ENCODE measurements at regions not wholly inside any gene's neighbourhood (a gene's known extent, or its start where the extent isn't known, plus 50 kb on each side); places are given as distances from the start of the nearest gene placed in this dataset.
"Not testable (repeated sequence)": the region's sequence is repeated elsewhere in the genome, so short reads cannot be mapped to it uniquely, and the experiment has no call there.

GRCh38 chr15:70588613-70589012 lies 174.7 kb downstream of the UACA start:
- Mint-ChIP-seq H3K27me3 (ENCODE audit: low read depth in 2 of 2) (peaks cover 24 to 41% of the 10 kb centered on the region in 2 donors), H3K4me1 (peaks cover 21 to 26% of the 10 kb centered on the region in 2 donors), H3K27ac (no peak overlapping the region), H3K36me3 (peaks cover under 1% of the 10 kb centered on the region), H3K9me3 (no peaks in the 10 kb centered on the region), H3K4me3 (no peak overlapping the region)
- peaks cover 10% of the 10 kb centered on the region for H3K27me3 ChIP-seq (ENCODE audit: control insufficient read depth, insufficient read depth, low read length)
- ATAC-seq: no peak
- no peak for TF ChIP-seq CTCF (IDR thresholded peaks at IDR 0.05)
- H3K4me1 ChIP-seq (ENCODE audit: control insufficient read depth, insufficient read depth, low read length): peaks cover 10% of the 10 kb centered on the region
- no peak overlapping the region for H3K4me3 ChIP-seq (ENCODE audit: low read length)
- no peaks in the 10 kb centered on the region for H3K9me3 ChIP-seq (ENCODE audit: control insufficient read depth, insufficient read depth, low read length)
- 90% methylated on average over 4 of the region's 4 CpGs for WGBS (ENCODE audit: insufficient coverage)
- no peak overlapping the region for H3K27ac ChIP-seq (ENCODE audit: low read length)
- intact Hi-C loops (cut with micrococcal nuclease): no loop called here
- no peaks in the 10 kb centered on the region for H3K36me3 ChIP-seq (ENCODE audit: control insufficient read depth, insufficient read depth, low read length)
- DNase-seq: no peak

GRCh38 chr15:70587896-70588567 lies 175.3 kb downstream of the UACA start:
- ATAC-seq: no peak
- intact Hi-C loops (cut with micrococcal nuclease): no loop called here
- WGBS (ENCODE audit: insufficient coverage): 82% methylated on average over 10 of the region's 10 CpGs
- H3K4me3 Mint-ChIP-seq: no peak overlapping the region
- Histone ChIP-seq H3K9me3 (ENCODE audit: control insufficient read depth, insufficient read depth, low read length) (no peaks in the 10 kb centered on the region), H3K4me3 (ENCODE audit: low read length) (no peak overlapping the region), H3K36me3 (ENCODE audit: control insufficient read depth, insufficient read depth, low read length) (no peaks in the 10 kb centered on the region), H3K27ac (ENCODE audit: low read length) (no peak overlapping the region), H3K27me3 (ENCODE audit: control insufficient read depth, insufficient read depth, low read length) (peaks cover 10% of the 10 kb centered on the region), H3K4me1 (ENCODE audit: control insufficient read depth, insufficient read depth, low read length) (peaks cover 10% of the 10 kb centered on the region)
- DNase-seq: no peak
- no peaks in the 10 kb centered on the region for H3K9me3 Mint-ChIP-seq
- TF ChIP-seq CTCF (IDR thresholded peaks at IDR 0.05): no peak
- H3K27me3 Mint-ChIP-seq (ENCODE audit: low read depth in 2 of 2): peaks cover 27 to 43% of the 10 kb centered on the region in 2 donors
- H3K36me3 Mint-ChIP-seq: no peaks in the 10 kb centered on the region
- H3K27ac Mint-ChIP-seq: no peak overlapping the region
- H3K4me1 Mint-ChIP-seq: peaks cover 21 to 26% of the 10 kb centered on the region in 2 donors

- H3K27ac Mint-ChIP-seq; H3K4me1 ChIP-seq (ENCODE audit: control insufficient read depth, insufficient read depth, low read length); H3K4me3 Mint-ChIP-seq; intact Hi-C loops (cut with micrococcal nuclease); H3K9me3 Mint-ChIP-seq; H3K4me3 ChIP-seq (ENCODE audit: low read length); ATAC-seq; H3K9me3 ChIP-seq (ENCODE audit: control insufficient read depth, insufficient read depth, low read length); DNase-seq; H3K36me3 ChIP-seq (ENCODE audit: control insufficient read depth, insufficient read depth, low read length); H3K36me3 Mint-ChIP-seq; H3K27ac ChIP-seq (ENCODE audit: low read length): not testable (repeated sequence)
- peaks cover 27 to 43% of the 10 kb centered on the region in 2 donors for H3K27me3 Mint-ChIP-seq (ENCODE audit: low read depth in 2 of 2)
- WGBS (ENCODE audit: insufficient coverage): 94% methylated on average over 40 of the region's 40 CpGs
- peaks cover 10% of the 10 kb centered on the region for H3K27me3 ChIP-seq (ENCODE audit: control insufficient read depth, insufficient read depth, low read length)
- peaks cover 21 to 26% of the 10 kb centered on the region in 2 donors for H3K4me1 Mint-ChIP-seq
Measured at GRCh38 chr15:70587012-70587634, 176.2 kb downstream of the UACA start.

GRCh38 chr15:70586241-70586640 lies 177.1 kb downstream of the UACA start:
- Mint-ChIP-seq H3K36me3 (no peaks in the 10 kb centered on the region), H3K9me3 (no peaks in the 10 kb centered on the region), H3K4me3 (no peak overlapping the region), H3K27me3 (ENCODE audit: low read depth in 2 of 2) (peaks cover 27 to 43% of the 10 kb centered on the region in 2 donors), H3K27ac (no peak overlapping the region), H3K4me1 (peaks cover 21 to 26% of the 10 kb centered on the region in 2 donors)
- ATAC-seq (no peak), DNase-seq (no peak)
- no peaks in the 10 kb centered on the region for H3K36me3 ChIP-seq (ENCODE audit: control insufficient read depth, insufficient read depth, low read length)
- WGBS (ENCODE audit: insufficient coverage): 88% methylated on average over 24 of the region's 24 CpGs
- H3K27ac ChIP-seq (ENCODE audit: low read length): no peak overlapping the region
- H3K9me3 ChIP-seq (ENCODE audit: control insufficient read depth, insufficient read depth, low read length): no peaks in the 10 kb centered on the region
- peaks cover 12% of the 10 kb centered on the region for H3K27me3 ChIP-seq (ENCODE audit: control insufficient read depth, insufficient read depth, low read length)
- peaks cover 10% of the 10 kb centered on the region for H3K4me1 ChIP-seq (ENCODE audit: control insufficient read depth, insufficient read depth, low read length)
- no peak for TF ChIP-seq CTCF (IDR thresholded peaks at IDR 0.05)
- no peak overlapping the region for H3K4me3 ChIP-seq (ENCODE audit: low read length)
- intact Hi-C loops (cut with micrococcal nuclease): no loop called here
